GM12865 (cell line): ENCODE measurements at regions not wholly inside any gene's neighbourhood (a gene's known extent, or its start where the extent isn't known, plus 50 kb on each side); places are given as distances from the start of the nearest gene placed in this dataset.
"Not testable (repeated sequence)": the region's sequence is repeated elsewhere in the genome, so short reads cannot be mapped to it uniquely, and the experiment has no call there.

Experiments
- DNase-seq: peaks from one replicate; pipeline ENCODE4 v3.0.0; 2010; ENCODE audit warnings: low read depth
- H3K4me3 ChIP-seq: 2 replicates; pipeline ENCODE4 v1.5.1; 2011; ENCODE audit warnings: mild to moderate bottlenecking, low read depth, low read length, control low read depth
- TF ChIP-seq, protein P1 (sequence below): IDR thresholded peaks from 2 replicates; pipeline ENCODE4 v1.5.1; 2011; ENCODE audit warnings: low read length, control low read depth, low read depth, inconsistent platforms; ENCODE audit not compliant: insufficient read depth; ENCODE audit errors: missing control alignments

DNA sequence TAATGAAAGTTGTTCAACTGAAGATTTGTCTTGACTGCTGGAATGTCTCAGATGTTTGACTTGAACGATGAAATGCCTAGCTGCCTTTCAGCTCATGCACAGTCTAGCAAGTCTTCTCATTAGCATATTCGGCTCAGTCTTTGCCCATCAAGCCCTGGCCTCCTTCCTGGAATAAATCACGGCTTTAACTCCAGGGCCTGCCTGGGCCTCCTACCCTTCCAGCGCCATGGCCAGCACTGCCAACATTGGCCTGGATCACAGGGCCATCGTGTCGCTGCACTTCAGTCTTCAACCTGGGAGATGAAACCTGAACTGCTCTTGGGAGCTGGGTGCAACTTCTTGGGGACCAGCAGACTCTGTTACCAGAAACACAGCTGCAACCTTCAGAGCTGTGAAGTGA, 126.7 kb upstream of the TMEM260 start:
- TF ChIP-seq, protein P1, sequence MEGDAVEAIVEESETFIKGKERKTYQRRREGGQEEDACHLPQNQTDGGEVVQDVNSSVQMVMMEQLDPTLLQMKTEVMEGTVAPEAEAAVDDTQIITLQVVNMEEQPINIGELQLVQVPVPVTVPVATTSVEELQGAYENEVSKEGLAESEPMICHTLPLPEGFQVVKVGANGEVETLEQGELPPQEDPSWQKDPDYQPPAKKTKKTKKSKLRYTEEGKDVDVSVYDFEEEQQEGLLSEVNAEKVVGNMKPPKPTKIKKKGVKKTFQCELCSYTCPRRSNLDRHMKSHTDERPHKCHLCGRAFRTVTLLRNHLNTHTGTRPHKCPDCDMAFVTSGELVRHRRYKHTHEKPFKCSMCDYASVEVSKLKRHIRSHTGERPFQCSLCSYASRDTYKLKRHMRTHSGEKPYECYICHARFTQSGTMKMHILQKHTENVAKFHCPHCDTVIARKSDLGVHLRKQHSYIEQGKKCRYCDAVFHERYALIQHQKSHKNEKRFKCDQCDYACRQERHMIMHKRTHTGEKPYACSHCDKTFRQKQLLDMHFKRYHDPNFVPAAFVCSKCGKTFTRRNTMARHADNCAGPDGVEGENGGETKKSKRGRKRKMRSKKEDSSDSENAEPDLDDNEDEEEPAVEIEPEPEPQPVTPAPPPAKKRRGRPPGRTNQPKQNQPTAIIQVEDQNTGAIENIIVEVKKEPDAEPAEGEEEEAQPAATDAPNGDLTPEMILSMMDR: no peak
- DNase-seq: no peak
- no peak overlapping the region for H3K4me3 ChIP-seq

DNA sequence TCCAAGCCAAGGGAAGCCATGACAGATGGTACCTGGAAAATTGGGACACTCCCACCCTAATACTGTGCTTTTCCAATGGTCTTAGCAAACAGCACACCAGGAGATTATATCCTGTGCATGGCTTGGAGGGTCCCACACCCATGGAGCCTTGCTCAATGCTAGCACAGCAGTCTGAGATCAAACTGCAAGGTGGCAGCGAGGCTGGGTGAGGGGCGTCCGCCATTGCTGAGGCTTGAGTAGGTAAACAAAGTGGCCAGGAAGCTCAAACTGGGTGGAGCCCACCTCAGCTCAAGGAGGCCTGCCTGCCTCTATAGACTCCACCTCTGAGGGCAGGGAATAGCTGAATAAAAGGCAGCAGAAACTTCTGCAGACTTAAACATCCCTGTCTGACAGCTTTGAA, 124.9 kb upstream of the TMEM260 start:
- H3K4me3 ChIP-seq, DNase-seq: not testable (repeated sequence)

DNA sequence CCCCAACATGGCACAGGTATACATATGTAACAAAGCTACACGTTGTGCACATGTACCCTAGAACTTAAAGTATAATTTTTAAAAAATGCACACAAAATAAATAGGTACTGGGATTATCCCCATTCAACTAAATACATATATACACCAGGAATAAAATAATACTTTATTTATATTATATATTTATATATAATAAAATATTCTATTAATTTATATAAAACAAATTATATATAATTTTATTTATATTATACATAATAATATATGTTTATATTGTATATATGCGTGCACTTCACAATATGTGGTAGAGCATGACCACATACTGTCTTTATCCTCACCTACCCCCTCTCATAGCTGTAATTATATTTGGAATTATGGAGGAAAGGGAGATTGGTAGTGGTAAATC, 119.1 kb upstream of the TMEM260 start:
- DNase-seq: no peak
- TF ChIP-seq, protein P1: no peak
- no peak overlapping the region for H3K4me3 ChIP-seq

DNA sequence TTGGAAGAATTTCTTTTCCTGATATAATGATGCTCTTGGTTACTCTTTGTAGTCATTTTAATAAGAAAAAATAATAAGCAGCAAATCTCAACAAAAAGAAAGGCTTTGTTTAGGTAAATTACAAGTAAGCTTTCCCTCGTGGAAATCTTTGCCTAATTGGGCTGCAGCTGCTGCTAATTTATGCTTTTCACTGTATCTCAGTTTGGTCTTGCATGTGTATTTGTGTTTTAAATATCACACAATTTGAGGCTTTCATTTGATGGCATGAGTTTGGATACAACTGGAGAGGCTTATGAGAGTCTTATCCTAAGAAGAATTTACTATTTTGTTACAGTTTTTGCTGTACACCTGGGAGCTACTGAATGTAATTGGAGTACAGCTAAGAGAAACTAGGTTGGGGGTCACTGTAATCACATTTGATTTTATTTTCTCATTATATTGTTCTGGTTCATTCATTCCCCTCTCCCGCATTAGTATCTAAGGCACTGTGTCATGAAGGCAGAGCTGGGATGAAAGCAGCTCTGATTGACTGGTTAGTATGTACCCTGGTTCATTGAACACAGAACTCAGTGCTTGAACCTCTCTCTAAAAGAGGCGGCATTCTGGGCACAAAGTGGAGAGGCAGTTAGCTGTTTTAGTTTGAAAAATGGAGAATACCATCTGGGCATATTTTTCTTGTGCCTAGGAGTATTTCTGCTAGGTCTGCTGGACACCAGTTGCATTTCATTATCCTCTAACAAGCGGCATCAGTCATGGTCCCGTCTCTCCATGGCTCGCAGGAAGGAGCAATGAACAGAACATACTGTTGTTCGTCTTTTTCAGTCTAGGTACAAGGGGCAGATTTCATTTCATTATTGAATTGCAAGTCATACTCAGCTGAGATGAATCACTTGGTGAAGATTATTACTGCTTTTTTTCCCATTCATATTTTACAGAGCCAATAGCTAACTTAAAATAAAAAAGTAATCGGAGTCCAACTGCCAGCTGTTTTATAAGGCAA, 118.0 kb upstream of the TMEM260 start:
- no peak overlapping the region for H3K4me3 ChIP-seq
- TF ChIP-seq, protein P1: no peak
- DNase-seq: no peak

DNA sequence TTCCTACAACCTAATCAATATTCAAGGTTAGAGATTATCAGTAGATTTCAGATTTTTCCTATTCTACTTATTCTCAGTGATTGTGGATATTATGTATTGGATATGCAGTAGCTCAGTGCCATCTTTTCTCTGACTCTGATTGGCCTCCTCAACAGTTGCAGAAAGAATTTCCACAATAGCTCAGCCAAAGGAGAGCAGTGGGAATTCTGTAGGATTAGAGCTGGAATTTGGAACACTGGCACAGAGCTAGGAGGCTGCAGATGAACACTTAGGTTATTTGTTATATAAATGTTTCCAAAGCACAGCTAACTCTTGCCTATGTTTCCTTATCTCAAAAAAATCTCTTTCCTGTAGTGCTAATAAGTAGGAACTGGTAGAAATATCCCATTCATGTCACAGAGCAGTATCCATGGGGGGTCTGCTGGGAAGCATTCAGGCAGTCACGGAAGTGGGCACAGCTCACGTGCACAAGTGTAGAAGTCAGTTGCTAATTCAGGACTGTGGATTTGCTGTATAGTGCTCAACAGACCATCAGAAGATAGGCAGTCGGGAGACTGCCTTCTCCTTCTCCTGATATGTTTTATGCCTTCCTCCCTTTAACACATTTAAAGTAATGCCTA, 116.2 kb upstream of the TMEM260 start:
- TF ChIP-seq, protein P1: no peak
- no peak for DNase-seq
- H3K4me3 ChIP-seq: no peak overlapping the region

DNA sequence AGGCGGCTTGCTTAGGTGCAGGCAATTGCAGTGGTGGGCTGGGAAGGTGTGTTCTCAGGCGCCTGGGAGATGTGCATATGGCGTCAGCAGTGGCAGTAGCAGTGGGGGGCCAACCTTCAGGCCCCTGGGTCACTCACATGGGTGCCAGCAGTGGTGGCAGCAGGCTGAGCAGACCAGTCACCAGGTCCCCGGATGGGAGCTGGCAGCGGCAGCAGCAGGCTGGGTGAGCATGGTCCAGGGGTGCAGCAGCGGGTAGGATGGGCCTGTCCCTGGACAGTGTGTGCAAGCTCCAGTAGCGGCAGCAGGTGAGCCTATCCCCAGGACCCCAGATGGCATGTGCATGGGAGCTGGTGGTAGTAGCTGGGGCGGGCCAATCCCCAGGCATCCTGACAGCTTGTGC, 108.5 kb upstream of the TMEM260 start:
- DNase-seq: no peak
- TF ChIP-seq, protein P1: no peak
- H3K4me3 ChIP-seq: no peak overlapping the region

DNA sequence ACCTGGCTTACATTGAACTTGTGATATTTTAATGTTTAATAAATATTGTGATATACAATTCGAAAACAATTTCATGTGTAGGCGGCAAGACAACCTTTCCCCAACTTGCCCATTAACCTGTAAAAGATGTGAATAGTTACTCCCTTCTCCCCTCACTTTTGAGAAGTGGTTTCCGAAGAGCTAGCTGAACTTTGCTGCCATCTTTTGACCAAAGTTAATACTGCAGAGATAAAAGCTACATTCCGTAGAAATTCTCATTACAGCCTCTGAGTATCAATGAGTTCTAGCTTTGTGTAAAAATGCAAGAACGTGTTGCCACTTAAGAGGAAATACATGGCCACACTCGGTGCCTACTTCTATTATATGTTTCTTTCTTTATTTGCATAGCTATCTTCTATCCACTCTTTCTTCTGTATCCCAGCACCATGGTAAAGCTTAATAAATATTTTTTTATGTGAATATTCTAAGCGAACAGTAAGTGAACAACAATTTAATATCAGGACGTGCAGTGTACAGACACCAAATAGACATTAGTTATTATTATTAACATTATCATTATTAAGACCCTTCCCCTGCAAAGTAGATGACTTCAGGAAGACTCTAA, 105.1 kb upstream of the TMEM260 start:
- TF ChIP-seq, protein P1: peak; percentile 75
- peak; percentile 35 for DNase-seq
- no peak overlapping the region for H3K4me3 ChIP-seq
